HCEC 1CT (cell line): ENCODE measurements at regions not wholly inside any gene's neighbourhood (a gene's known extent, or its start where the extent isn't known, plus 50 kb on each side); places are given as distances from the start of the nearest gene placed in this dataset.
A peak's percentile ranks its signal among the peaks of the same experiment; 100 is the strongest.

Experiments used
- DNase-seq: peaks from one replicate; pipeline ENCODE4 v3.0.0-alpha.2; 2017

GRCh38 chr3:146308222-146308621, 57.3 kb upstream of the PLSCR4 start:
- DNase-seq: peak; percentile 56

- no peak for DNase-seq
Observed at GRCh38 chr3:146307456-146307725, 56.5 kb upstream of the PLSCR4 start.

- no peak for DNase-seq
Observed at GRCh38 chr3:146306656-146307455, 56.0 kb upstream of the PLSCR4 start.

DNA sequence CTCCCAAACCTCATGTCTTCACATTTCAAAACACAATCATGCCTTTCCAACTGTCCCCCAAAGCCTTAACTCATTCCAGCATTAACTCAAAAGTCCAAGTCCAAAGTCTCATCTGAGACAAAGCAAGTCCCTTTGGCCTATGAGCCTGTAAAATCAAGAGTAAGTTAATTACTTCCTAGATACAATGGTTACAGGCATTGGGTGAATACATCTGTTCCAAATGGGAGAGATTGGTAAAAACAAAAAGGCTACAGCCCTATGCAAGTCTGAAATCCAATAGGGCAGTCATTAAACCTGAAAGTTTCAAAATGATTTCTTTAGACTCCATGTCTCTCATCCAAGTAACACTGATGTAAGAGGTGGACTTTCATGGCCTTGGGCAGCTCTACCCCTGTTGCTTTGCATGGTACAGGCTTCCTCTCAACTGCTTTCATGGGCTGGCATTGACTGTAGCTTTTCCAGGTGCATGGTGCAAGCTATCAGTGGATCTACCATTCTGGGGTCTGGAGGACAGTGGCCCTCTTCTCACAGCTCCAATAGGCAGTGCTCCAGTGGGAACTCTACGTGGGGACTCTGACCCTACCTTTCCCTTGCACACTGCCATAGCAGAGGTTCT, 55.0 kb upstream of the PLSCR4 start:
- DNase-seq: no peak

GRCh38 chr3:146300768-146301167, 49.9 kb upstream of the PLSCR4 start:
- no peak for DNase-seq
